ENCODE measurements at regions not wholly inside any gene's neighbourhood (a gene's known extent, or its start where the extent isn't known, plus 50 kb on each side); places are given as distances from the start of the nearest gene placed in this dataset.
"Not testable (repeated sequence)": the region's sequence is repeated elsewhere in the genome, so short reads cannot be mapped to it uniquely, and the experiment has no call there.

- DNase-seq, result no peak
Observed at GRCh38 chr3:40901298-40901697, 298.0 kb upstream of the CTNNB1 start.

- no peak for DNase-seq
Observed at GRCh38 chr3:40901796-40902195, 297.5 kb upstream of the CTNNB1 start.

- not testable (repeated sequence) for DNase-seq
Observed at GRCh38 chr3:40907907-40908465, 291.3 kb upstream of the CTNNB1 start.

- DNase-seq, result no peak
Observed at GRCh38 chr3:40908612-40909011, 290.7 kb upstream of the CTNNB1 start.

DNA sequence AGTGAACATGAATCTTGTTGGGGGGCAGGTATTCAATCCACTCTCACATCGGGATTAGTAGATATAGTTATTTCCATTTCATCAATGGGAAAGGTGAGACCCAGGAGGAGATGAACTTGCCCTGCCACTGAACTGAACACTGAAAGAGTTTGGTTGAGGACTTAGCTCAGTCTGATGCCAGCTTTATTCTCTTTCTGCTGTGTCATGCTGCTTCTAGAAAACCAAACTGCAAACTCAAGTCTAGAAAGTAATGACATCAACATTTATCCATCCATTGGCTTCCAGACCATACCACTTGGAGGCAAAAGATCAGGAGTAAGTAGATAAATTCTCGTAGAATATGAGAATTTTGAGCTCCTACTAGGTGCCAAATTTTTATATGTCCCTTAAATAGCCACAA, 288.0 kb upstream of the CTNNB1 start:
- DNase-seq, result no peak

- DNase-seq, result peak in 1 of 2 donors; percentile 11
Observed at GRCh38 chr3:40911928-40912327, 287.4 kb upstream of the CTNNB1 start.

DNA sequence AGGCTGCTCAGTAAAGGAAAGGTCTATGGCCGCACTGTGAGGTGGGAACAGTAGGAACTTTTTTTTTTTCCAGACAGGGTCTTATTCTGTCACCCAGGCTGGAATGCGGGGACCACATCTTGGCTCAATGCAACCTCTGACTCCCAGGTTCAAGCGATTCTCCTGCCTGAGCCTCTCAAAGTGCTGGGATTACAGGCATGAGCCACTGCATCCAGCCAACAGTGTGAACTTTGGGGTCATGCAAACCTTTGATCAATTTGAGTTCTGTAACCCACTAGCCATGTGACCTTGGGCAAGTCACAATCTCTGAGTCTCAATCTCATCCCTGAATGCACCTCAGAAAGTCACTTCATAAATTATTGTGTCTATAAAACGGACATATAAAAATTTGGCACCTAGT, 286.8 kb upstream of the CTNNB1 start:
- no peak for DNase-seq

DNA sequence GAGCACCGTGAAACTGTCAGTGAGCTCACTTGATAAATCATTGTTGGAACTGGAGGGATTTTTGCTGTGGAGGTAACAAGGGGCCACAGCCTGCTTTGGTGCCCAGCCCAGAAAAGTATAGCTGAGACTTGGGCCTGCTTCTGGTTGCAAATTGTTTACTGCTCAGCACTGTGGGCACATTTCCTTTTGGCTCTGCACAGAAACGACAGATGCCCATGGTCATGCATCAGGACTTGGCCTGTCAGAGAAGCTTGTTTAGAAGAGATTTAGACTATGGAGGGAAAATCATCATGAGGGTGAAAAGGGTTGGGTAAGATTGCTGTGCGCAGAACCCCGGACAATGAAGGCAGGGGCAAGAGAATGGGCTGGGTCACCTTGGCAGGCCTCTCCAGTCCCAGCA, 286.1 kb upstream of the CTNNB1 start:
- DNase-seq, result no peak

DNA sequence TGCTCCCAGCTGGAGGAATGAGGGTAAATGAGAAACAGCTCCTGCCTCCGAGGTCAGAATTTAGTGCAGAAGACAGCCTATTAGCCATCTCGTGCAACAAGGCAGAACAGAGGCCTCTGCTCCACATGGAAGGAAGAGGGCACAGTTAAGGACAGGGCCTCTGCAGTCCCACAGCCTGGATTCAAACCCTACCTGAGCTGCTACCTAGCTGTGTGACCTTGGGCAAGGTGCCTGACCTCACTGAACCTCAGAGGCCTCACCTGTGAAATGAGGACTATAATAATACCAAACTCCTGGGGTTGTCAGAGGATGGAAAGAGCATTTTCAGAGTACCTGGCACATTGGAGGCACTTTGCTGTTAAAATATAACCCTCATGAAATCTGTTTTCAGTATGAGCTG, 285.7 kb upstream of the CTNNB1 start:
- no peak for DNase-seq

- DNase-seq, result no peak
Observed at GRCh38 chr3:40914475-40914874, 284.8 kb upstream of the CTNNB1 start.

DNA sequence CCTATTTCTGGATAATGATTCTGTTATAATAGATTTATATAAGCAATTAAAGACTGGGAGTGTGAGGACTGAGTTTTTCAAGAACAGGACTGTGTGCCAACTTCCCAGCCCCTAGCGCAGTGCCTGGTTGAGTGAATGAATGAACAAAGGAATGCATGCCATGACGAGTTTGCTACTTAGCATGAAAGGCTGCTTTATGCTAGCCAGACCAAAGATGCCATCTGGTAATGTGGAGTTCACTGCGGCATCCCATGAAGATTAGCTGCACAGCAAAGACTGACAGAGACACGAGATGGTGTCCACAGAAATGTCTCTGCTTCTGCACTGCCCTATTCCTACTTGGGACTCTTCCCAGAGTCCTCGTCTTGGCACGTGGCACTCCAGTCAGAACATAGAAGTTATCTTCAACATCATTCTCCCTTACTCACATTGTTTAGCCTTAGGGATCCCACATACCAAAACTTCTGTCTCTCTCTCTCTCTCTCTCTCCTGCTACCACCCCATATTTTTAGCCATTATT, 283.9 kb upstream of the CTNNB1 start:
- DNase-seq, result no peak

DNA sequence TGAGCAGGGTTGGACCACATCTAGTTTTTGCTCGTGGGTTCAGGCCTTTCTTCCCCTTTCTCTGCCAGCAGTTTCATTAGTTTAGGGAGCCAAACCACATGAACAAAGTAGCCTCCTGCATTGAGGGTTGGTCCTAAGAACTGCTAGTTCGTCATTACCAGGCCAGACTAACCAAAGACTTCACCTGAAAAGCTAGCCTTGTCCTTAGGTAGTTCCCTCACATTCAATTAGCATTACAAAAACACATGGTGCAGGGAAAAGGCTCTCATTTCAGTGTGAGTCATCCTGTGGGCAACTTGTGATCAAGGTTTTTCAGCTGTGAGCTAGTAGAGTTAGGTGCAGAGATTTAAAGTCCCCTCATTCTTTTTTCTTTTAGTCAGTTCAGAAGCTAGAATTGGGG, 279.3 kb upstream of the CTNNB1 start:
- no peak for DNase-seq

GRCh38 chr3:40921251-40921650, 278.1 kb upstream of the CTNNB1 start:
- DNase-seq, result no peak

- no peak for DNase-seq
Observed at GRCh38 chr3:40923143-40923542, 276.2 kb upstream of the CTNNB1 start.

DNA sequence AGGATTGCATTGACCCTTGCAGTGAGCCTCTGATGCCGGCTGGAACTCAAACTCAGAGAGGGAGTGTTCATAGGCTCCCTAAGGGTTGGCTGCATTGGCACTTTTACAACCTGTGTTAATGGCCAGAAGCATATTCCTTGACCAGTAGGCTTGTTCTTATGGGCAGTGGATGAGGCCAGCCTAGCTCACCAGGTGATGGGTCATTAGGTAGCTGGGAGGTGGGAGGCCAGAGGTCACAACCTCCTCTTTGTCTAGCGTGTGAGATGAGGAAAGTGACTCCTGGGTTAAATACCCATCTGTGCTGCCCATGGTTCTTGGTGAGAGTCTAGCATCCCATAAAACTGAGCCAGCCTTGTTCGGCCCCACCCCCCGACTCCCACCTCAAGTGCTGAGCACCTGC, 275.7 kb upstream of the CTNNB1 start:
- no peak for DNase-seq

GRCh38 chr3:40924559-40925141, 274.7 kb upstream of the CTNNB1 start:
- DNase-seq, result no peak

- no peak for DNase-seq
Observed at GRCh38 chr3:40925231-40925630, 274.1 kb upstream of the CTNNB1 start.

DNA sequence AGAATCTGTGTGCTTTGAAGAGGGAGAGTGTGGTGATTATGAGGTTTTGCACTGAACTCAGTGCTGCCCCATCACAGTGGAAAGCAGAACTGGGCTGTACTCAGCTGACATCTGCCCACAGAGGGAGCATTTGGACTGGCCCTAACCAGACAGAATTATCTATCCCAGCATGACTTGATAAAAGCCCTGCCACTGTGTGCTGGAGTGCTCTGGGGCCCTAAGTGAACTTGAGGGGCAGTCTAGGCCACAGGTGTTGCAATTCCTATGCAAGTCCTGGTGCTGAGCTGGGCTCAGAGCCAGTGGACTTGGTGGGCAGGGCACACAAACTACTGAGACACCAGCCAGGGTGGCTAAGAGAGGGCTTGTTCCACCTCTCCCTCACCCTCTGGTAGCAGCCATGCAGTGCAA, 269.2 kb upstream of the CTNNB1 start:
- no peak for DNase-seq

DNA sequence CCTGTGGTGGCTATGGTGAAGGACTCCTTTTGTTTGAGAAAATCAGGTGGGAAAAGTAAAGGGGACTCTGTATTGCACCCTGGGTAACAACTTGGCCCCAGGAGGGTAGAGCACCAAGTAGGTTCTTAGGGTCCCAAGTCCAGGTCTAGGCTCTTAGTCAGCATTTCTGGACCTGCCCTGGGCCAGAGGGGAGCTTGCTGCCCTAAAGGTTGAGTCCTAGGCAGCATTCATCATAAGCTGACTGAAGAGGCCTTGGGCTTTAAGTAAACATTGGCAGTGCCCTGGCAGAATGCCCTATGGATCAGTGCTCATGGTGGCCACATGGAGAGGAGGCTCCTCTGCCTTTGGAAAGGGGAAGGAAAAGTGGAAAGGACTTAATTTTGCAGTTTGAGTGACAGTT, 268.5 kb upstream of the CTNNB1 start:
- DNase-seq, result no peak

DNA sequence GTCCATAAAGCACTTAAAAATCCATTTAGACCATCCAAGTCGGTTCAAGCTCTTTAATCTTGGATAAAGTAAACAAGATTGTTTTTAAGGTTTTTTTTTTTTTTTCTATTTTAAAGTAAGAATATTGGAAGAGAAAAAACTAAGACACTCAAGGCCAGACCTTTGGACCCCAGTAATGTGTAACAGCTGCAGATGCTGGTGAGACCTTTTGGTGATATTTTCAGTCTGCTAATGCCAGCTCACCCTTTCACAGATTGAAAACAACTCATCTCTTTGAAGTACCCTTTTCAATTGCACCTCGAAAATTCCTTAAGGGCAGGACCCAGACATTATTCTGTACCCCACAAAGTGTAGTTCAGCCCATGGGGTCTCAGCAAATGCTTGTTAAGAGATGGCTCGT, 260.7 kb upstream of the CTNNB1 start:
- no peak for DNase-seq

DNA sequence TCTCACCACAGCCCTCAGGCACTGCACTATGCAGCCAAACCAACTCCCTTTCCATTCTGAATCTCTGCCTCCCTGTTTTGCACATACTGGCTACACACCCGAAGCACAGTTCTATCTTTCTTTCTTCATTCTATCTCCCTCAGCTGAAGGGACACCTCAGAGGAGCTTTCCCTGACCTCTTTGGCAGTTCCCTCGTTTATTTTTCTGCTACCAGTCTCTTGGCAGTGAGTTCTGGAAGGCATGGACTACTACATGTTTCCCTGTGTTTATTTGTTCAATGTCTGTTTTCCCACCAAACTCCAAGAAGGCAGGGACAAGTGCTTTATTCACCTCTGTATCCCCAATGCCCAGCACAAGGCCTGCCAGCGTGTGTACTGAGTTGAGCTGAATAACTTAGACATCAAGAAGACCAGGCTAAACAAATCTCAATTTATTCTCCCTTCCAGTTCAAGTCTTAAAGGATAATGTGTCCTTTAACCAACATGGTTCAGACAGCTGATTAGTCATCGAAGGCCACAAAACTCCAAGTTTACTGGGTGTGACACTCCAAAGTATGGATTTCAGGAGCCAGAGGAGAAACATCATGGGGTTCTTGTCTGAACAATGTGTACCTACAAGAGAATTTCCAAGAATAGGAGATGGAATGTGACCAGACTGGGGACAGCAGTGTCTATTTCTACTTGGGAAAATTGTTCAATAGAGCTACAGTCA, 260.1 kb upstream of the CTNNB1 start:
- DNase-seq, result no peak

DNA sequence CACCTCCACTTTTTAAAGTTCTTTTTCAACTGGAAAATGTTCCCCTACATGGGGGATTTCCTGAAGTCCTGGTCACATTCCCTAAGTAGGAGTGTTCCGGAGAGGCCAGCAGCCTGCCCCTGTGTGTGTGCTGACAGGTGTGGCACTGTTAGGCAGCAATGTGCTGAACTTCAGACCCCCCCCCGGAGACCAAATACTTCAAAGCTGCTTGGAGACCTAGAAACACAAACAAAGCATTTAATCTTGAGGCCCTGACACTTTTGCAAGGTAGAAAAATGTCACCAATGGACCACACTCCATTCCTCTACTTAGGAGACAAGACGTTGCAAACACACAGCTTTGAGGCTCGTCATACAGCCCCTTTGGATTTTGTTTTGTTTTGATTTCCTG, 259.6 kb upstream of the CTNNB1 start:
- peak; percentile 25 to 39 for DNase-seq

GRCh38 chr3:40940651-40941050, 258.7 kb upstream of the CTNNB1 start:
- DNase-seq, result no peak
